ENCODE measurements at regions not wholly inside any gene's neighbourhood (a gene's known extent, or its start where the extent isn't known, plus 50 kb on each side); places are given as distances from the start of the nearest gene placed in this dataset.
"Not testable (repeated sequence)": the region's sequence is repeated elsewhere in the genome, so short reads cannot be mapped to it uniquely, and the experiment has no call there.

DNA sequence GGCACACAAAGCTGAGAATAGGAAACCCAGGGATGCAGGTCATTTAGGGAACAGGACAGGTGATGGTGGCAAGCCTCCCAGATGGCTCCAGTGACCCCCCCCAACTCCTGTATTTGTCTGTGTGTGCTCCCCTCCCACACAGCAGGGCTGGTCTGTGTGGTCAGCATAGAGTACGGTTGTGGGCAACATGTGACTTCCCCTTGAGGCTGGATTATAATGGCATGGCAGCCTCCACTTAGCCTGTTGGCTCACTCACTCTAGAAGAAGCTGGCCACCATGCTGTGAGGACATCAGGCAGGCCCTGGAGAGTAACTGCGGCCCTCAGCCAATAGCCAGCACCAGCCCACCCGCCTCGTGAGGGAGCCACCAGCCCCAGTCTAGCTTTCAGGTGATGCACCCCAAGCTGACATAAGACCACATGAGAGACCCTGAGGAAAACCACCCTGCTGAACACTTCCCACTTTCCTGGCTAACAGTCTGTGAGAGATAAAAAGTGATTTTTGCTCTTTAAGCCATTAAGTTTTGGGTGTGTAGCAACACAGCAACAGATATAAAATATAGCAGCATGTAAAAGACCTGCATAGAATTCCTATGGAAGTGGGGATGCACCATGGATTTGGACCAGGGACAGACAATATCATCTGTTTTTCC lies 151.3 kb downstream of the LAT start:
- BruUV-seq (replicated peaks); H3K4ac ChIP-seq (ENCODE audit: low read depth, low read length); POLR2A ChIA-PET (ENCODE audit: unreplicated experiment); H3K9me3 ChIP-seq (ENCODE audit: control insufficient read depth, insufficient read depth, low read length); H4K91ac ChIP-seq (ENCODE audit: insufficient read depth, low read depth, low read length); H3K27ac ChIP-seq (ENCODE audit: insufficient read depth, low read length); H3K18ac ChIP-seq (ENCODE audit: low read depth, low read length); H2BK5ac ChIP-seq (ENCODE audit: low read depth, low read length, poor library complexity, severe bottlenecking); H3K4me3 ChIP-seq (ENCODE audit: insufficient read depth, low read depth, low read length); CTCF ChIA-PET; H3K36me3 ChIP-seq (ENCODE audit: control insufficient read depth, insufficient read depth, low read length); H3K56ac ChIP-seq (ENCODE audit: extremely low read depth, insufficient read depth, low read length); ATAC-seq (ENCODE audit: low read depth); H3K9me1 ChIP-seq (ENCODE audit: insufficient read depth, low read length); in situ Hi-C loops (cut with MboI; ENCODE audit: low sequenced_read_pairs); H3K4me2 ChIP-seq (ENCODE audit: low read depth, low read length); H2AK5ac ChIP-seq (ENCODE audit: low read depth, low read length); H2AK9ac ChIP-seq (replicated peaks; ENCODE audit: low read depth, low read length, poor library complexity); intact Hi-C loops (cut with micrococcal nuclease); H3K79me1 ChIP-seq (ENCODE audit: low read depth in 1 of 2, low read length in 2 of 2); H4K20me1 ChIP-seq (ENCODE audit: insufficient read depth, low read length); dilution Hi-C loops (cut with HindIII; ENCODE audit: low sequenced_read_pairs, unreplicated experiment); H2AFZ ChIP-seq (replicated peaks; ENCODE audit: low read length, poor library complexity); H3K14ac ChIP-seq (replicated peaks; ENCODE audit: low read depth, low read length); H3K9ac ChIP-seq (ENCODE audit: low read depth, low read length); H2BK15ac ChIP-seq (ENCODE audit: low read depth, low read length); H2BK20ac ChIP-seq (ENCODE audit: low read depth, low read length); H3K23ac ChIP-seq (ENCODE audit: low read depth, low read length); H3K27me3 ChIP-seq (ENCODE audit: control insufficient read depth, insufficient read depth, low read length); H4K8ac ChIP-seq (ENCODE audit: low read depth in 2 of 2, low read length in 2 of 2); H4K5ac ChIP-seq (ENCODE audit: low read depth, low read length); H3K4me1 ChIP-seq (ENCODE audit: control insufficient read depth, insufficient read depth, low read length); H2BK120ac ChIP-seq (ENCODE audit: low read depth, low read length); DNase-seq: not testable (repeated sequence)
- 100% methylated on average over 2 of the region's 4 CpGs; no CpG with 5 or more reads in 1 of the 2 experiments for WGBS, 2 experiments (ENCODE audit: extremely low coverage in 2 of 2, insufficient read length in 1 of 2)

DNA sequence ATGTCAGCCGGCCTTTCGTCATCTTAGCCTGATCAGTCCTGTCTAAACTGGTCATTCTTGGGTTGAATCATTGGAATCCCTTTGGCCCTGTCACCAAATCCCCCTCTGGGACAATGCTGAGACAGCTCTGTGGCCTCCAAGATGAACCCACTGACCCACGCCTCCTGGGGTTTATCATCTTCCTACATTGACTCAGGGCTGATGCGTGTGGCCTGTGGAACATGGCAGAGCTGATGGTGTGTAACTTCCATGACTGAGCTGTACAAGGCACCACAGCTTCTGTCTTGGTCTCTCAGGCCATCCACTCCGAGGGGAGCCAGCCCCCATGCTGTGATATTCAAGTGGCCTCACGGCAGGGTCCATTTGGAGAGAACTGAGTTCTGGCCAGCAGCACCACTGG lies 150.2 kb downstream of the LAT start:
- DNase-seq; dilution Hi-C loops (cut with HindIII; ENCODE audit: low sequenced_read_pairs, unreplicated experiment); H3K18ac ChIP-seq (ENCODE audit: low read depth, low read length); H2BK120ac ChIP-seq (ENCODE audit: low read depth, low read length); H3K9me1 ChIP-seq (ENCODE audit: insufficient read depth, low read length); H2AK9ac ChIP-seq (replicated peaks; ENCODE audit: low read depth, low read length, poor library complexity); H3K79me1 ChIP-seq (ENCODE audit: low read depth in 1 of 2, low read length in 2 of 2); H3K9ac ChIP-seq (ENCODE audit: low read depth, low read length); BruUV-seq (replicated peaks); H3K4me3 ChIP-seq (ENCODE audit: insufficient read depth, low read depth, low read length); H2AK5ac ChIP-seq (ENCODE audit: low read depth, low read length); H3K56ac ChIP-seq (ENCODE audit: extremely low read depth, insufficient read depth, low read length); H4K5ac ChIP-seq (ENCODE audit: low read depth, low read length); intact Hi-C loops (cut with micrococcal nuclease); in situ Hi-C loops (cut with MboI; ENCODE audit: low sequenced_read_pairs); H2BK5ac ChIP-seq (ENCODE audit: low read depth, low read length, poor library complexity, severe bottlenecking); ATAC-seq (ENCODE audit: low read depth); H3K4me2 ChIP-seq (ENCODE audit: low read depth, low read length); H3K4ac ChIP-seq (ENCODE audit: low read depth, low read length); POLR2A ChIA-PET (ENCODE audit: unreplicated experiment); H4K8ac ChIP-seq (ENCODE audit: low read depth in 2 of 2, low read length in 2 of 2); H3K36me3 ChIP-seq (ENCODE audit: control insufficient read depth, insufficient read depth, low read length); H3K4me1 ChIP-seq (ENCODE audit: control insufficient read depth, insufficient read depth, low read length); H3K27me3 ChIP-seq (ENCODE audit: control insufficient read depth, insufficient read depth, low read length); CTCF ChIA-PET; H2BK20ac ChIP-seq (ENCODE audit: low read depth, low read length); H3K23ac ChIP-seq (ENCODE audit: low read depth, low read length); H4K91ac ChIP-seq (ENCODE audit: insufficient read depth, low read depth, low read length); H3K27ac ChIP-seq (ENCODE audit: insufficient read depth, low read length); H3K14ac ChIP-seq (replicated peaks; ENCODE audit: low read depth, low read length); H2BK15ac ChIP-seq (ENCODE audit: low read depth, low read length); H4K20me1 ChIP-seq (ENCODE audit: insufficient read depth, low read length); H2AFZ ChIP-seq (replicated peaks; ENCODE audit: low read length, poor library complexity); H3K9me3 ChIP-seq (ENCODE audit: control insufficient read depth, insufficient read depth, low read length): not testable (repeated sequence)
- no CpG with 5 or more reads among the region's 6 CpGs for WGBS, 2 experiments (ENCODE audit: extremely low coverage in 2 of 2, insufficient read length in 1 of 2)

Data from IMR-90 (cell line).